Astrocyte of the spinal cord (primary cell): ENCODE measurements at regions not wholly inside any gene's neighbourhood (a gene's known extent, or its start where the extent isn't known, plus 50 kb on each side); places are given as distances from the start of the nearest gene placed in this dataset.
"Not testable (repeated sequence)": the region's sequence is repeated elsewhere in the genome, so short reads cannot be mapped to it uniquely, and the experiment has no call there.

ENCODE experiments used
- DNase-seq: peaks from one replicate; pipeline ENCODE4 v3.0.0; 2011; ENCODE audit warnings: low read depth, low spot score
- H3K4me3 ChIP-seq: 2 replicates; pipeline ENCODE4 v1.5.1; 2011; ENCODE audit warnings: low read depth, mild to moderate bottlenecking, low read length, moderate library complexity
- in situ Hi-C: cut with HindIII; loops from 2 replicates; pipeline ENCODE4 v1.10.0; 2017; ENCODE audit warnings: low sequenced_read_pairs
- TF ChIP-seq, protein P1 (sequence below): IDR thresholded peaks from 2 replicates; pipeline ENCODE4 v1.5.1; 2012; ENCODE audit warnings: low read depth, mild to moderate bottlenecking, low read length, inconsistent platforms

DNA sequence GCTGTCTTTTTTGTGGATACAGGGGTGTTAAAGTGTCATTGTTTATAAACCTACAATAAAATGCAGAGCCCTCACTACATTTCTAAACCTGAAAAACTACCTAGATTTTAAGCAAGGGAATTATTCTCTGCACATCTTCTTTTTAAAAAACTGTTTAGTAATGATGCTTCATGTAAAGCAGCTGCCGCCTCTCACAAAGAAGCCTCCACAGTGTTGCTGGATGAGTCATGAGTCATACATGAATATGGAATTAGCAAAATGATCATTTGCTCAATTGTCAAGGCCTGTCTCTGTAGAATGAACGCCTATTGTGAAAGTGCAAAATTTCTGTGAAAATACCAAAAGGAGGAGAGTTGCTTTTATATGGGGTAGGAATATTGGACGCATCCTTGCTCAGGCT is 259.5 kb upstream of the CHRM3 start:
- no peak overlapping the region for H3K4me3 ChIP-seq
- TF ChIP-seq, protein P1, sequence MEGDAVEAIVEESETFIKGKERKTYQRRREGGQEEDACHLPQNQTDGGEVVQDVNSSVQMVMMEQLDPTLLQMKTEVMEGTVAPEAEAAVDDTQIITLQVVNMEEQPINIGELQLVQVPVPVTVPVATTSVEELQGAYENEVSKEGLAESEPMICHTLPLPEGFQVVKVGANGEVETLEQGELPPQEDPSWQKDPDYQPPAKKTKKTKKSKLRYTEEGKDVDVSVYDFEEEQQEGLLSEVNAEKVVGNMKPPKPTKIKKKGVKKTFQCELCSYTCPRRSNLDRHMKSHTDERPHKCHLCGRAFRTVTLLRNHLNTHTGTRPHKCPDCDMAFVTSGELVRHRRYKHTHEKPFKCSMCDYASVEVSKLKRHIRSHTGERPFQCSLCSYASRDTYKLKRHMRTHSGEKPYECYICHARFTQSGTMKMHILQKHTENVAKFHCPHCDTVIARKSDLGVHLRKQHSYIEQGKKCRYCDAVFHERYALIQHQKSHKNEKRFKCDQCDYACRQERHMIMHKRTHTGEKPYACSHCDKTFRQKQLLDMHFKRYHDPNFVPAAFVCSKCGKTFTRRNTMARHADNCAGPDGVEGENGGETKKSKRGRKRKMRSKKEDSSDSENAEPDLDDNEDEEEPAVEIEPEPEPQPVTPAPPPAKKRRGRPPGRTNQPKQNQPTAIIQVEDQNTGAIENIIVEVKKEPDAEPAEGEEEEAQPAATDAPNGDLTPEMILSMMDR, result no peak
- in situ Hi-C loops, result no loop called here
- no peak for DNase-seq

GRCh38 chr1:239125893-239126292 is 260.5 kb upstream of the CHRM3 start:
- H3K4me3 ChIP-seq, result no peak overlapping the region
- TF ChIP-seq, protein P1, result no peak
- DNase-seq, result no peak
- in situ Hi-C loops, result no loop called here

DNA sequence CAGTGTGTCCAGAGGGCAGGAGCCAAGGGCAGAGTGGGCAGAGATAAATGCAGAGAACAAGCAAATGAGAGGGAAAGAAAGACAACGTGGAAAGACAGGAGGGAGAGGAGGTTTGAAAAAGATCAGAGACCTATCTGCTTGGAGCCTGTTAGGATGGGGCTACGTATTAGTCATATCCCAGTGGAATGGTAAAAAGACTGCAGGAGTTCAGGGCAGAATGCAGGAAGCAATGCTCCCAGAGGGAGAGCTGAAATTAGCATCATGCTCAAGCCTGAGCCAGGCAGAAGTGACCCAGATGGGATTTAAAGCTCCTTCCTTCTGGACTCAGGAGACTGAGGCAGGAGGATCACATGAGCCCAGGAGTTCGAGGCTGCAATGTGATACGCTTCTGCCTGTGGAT is 261.3 kb upstream of the CHRM3 start:
- no peak for DNase-seq
- no peak overlapping the region for H3K4me3 ChIP-seq
- in situ Hi-C loops, result no loop called here
- TF ChIP-seq, protein P1, result no peak

DNA sequence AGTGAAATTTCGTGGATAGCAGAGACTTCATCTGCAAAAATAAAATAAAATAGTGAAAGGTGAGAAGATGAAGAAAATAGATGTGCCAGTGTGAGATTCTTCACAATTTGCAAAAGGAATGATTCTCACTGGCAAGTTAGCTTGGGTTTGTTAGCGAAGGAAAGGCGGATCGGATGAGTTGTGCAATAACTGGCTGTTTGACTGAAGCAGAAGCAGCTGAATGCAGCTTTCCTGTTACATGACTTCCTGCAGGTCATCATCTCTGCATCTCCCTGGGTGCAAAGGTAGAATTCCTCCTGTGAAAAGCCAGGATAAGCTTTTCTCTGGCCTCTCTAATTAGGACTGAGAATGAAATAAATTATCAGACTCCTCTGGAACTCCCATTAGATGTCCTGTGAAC is 263.1 kb upstream of the CHRM3 start:
- no peak overlapping the region for H3K4me3 ChIP-seq
- no peak for DNase-seq
- TF ChIP-seq, protein P1, result no peak
- in situ Hi-C loops, result no loop called here

DNA sequence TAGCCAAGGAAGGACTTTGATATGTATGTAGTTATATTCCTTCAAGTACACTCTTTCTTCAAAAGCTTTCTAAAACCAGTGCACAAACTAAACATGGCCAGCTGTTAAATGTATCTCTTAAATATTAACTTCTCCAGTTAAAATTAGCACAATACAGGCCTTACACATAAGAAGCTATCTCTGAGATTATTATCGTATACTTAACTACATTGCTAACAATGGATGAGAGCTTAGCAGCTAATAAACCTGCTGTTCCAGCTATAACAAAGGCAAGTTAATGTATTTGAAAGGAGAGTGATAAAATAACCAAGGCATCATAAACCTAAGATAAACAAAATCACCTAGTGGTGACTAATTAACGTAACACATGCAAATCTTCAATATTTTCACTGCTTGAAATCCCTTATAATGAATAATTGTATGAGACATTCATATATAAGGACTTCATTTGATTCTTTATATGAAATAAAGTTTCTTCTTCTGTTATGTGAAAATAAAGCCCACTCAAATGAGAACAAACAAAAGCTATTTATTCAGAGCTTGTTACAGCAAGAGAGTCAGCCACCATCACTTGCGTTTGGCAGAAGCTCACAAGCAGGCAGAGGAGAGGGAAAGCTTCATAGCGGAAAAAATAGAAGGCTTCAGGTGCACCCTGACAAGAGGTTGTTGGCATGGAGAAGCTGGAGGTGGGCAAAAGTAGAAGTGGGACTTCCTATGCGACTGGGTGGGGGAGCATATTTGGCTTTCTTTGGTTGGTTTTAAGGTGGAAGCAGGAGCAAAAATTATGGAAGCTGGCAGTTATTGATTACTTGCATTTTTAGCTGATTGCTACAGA is 274.1 kb upstream of the CHRM3 start:
- in situ Hi-C loops, result no loop called here
- TF ChIP-seq, protein P1, result no peak
- no peak overlapping the region for H3K4me3 ChIP-seq
- DNase-seq, result no peak

GRCh38 chr1:239107676-239108075 is 278.7 kb upstream of the CHRM3 start:
- no peak for DNase-seq

DNA sequence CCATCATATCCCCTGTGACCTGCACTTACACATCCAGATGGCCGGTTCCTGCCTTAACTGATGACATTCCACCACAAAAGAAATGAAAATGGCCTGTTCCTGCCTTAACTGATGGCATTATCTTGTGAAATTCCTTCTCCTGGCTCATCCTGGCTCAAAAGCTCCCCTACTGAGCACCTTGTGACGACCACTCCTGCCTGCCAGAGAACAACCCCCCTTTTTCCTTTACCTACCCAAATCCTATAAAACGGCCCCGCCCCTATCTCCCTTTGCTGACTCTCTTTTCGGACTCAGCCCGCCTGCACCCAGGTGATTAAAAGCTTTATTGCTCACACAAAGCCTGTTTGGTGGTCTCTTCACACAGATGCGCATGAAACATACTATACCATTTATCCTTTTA is 279.7 kb upstream of the CHRM3 start:
- H3K4me3 ChIP-seq, DNase-seq, in situ Hi-C loops: not testable (repeated sequence)

More at GRCh38 chr1:239107676-239108075, 278.7 kb upstream of the CHRM3 start:
- TF ChIP-seq, protein P1, result no peak
- H3K4me3 ChIP-seq, result no peak overlapping the region
- in situ Hi-C loops, result no loop called here
